Vagina (tissue), 2 donors: ENCODE measurements at regions not wholly inside any gene's neighbourhood (a gene's known extent, or its start where the extent isn't known, plus 50 kb on each side); places are given as distances from the start of the nearest gene placed in this dataset.

Source experiments
- DNase-seq, 2 donors: peaks; one replicate each; pipeline ENCODE4 v3.0.0-alpha.2; 2017; ENCODE audit errors: extremely low spot score in 2 of 2
- H3K27ac ChIP-seq: fragments of 200-600 bp; sonication (generic); one replicate; pipeline ENCODE4 v1.5.1; 2019
- H3K27me3 ChIP-seq: fragments of 200-600 bp; sonication (generic); one replicate; pipeline ENCODE4 v1.5.1; 2019
- H3K36me3 ChIP-seq, 2 donors: fragments of 200-600 bp; sonication (generic); one replicate each; pipeline ENCODE4 v1.5.1; 2017 to 2019
- H3K4me1 ChIP-seq: fragments of 200-600 bp; sonication (generic); one replicate; pipeline ENCODE4 v1.5.1; 2019
- H3K4me3 ChIP-seq, 2 donors: fragments of 200-600 bp; sonication (generic); 1 replicate in 1 of 2; 2 replicates in 1 of 2; pipeline ENCODE4 v1.5.1; 2016 to 2019
- H3K9me3 ChIP-seq: fragments of 200-600 bp; sonication (generic); one replicate; pipeline ENCODE4 v1.5.1; 2019
- POLR2A ChIP-seq, 2 donors: fragments of 450-650 bp; IDR thresholded peaks; one replicate each; pipeline ENCODE4 v1.6.1; 2017; ENCODE audit warnings: antibody characterized with exemption in 2 of 2, mild to moderate bottlenecking in 2 of 2, moderate library complexity in 2 of 2
- POLR2AphosphoS5 ChIP-seq, 2 donors: sonication (generic); formaldehyde crosslinking; IDR thresholded peaks; one replicate each; pipeline ENCODE4 v1.9.0; 2017; ENCODE audit warnings: antibody characterized with exemption in 2 of 2, mild to moderate bottlenecking in 2 of 2, low read depth in 1 of 2; ENCODE audit not compliant: insufficient read depth in 1 of 2
- intact Hi-C: fragments of 100-400 bp; cut with DNase I; formaldehyde crosslinking; loops from one replicate; pipeline ENCODE4 v1.15.1; 2023
- TF ChIP-seq, protein P1 (sequence below), 3 experiments: fragments of 450-650 bp in 2 of 3; fragments of 200-600 bp in 1 of 3; sonication (generic) in 1 of 3; IDR thresholded peaks; one replicate each; pipeline ENCODE4 v1.5.1; 2017 to 2019; ENCODE audit warnings: antibody characterized with exemption in 3 of 3, mild to moderate bottlenecking in 2 of 3, moderate library complexity in 2 of 3

DNA sequence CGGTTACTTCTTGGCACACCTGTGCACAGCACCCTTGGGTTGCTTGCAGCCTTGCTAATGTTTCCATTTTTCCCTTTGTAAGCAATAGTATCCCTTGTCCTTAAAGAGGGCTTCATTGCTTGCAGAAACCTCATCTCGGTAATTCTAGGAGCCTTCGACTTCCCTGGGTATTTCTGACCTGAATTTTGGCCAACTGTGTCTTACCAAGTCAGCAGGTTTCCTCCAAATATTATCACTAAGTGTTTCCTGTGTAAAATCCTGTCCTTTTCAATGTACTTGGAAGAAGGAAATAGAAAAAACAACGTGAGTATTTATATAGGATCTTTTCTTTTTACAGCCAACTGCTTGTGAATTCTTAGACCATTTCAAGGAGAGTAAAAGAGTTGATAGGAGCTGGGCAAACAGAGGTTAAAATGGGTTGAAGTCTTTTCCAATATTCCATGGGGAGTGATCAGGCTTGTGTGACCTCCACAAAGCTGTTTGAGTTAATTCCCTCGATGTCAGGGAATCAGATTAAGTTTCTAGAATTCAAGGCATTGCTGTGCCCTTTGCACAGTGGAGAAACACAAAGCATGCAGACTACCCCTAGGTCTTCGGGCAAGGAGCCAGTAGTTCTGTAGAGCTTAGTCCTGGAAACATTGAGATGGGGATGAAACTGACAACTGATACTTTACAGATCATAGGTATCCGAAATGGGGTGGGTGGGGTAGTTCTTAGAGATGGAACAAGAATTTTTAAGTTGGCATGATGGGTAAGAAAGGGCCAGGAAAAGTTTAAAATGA lies 209.9 kb downstream of the CPE start:
- DNase-seq: no peak
- TF ChIP-seq, protein P1, sequence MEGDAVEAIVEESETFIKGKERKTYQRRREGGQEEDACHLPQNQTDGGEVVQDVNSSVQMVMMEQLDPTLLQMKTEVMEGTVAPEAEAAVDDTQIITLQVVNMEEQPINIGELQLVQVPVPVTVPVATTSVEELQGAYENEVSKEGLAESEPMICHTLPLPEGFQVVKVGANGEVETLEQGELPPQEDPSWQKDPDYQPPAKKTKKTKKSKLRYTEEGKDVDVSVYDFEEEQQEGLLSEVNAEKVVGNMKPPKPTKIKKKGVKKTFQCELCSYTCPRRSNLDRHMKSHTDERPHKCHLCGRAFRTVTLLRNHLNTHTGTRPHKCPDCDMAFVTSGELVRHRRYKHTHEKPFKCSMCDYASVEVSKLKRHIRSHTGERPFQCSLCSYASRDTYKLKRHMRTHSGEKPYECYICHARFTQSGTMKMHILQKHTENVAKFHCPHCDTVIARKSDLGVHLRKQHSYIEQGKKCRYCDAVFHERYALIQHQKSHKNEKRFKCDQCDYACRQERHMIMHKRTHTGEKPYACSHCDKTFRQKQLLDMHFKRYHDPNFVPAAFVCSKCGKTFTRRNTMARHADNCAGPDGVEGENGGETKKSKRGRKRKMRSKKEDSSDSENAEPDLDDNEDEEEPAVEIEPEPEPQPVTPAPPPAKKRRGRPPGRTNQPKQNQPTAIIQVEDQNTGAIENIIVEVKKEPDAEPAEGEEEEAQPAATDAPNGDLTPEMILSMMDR (IDR thresholded peaks at IDR 0.05): no peak
- H3K36me3 ChIP-seq: no peaks in the 10 kb centered on the region
- H3K4me3 ChIP-seq: no peak overlapping the region
- no peaks in the 10 kb centered on the region for H3K27me3 ChIP-seq
- H3K27ac ChIP-seq: no peak overlapping the region
- intact Hi-C loops: no loop called here
- no peaks in the 10 kb centered on the region for H3K9me3 ChIP-seq
- H3K4me1 ChIP-seq: no peaks in the 10 kb centered on the region

DNA sequence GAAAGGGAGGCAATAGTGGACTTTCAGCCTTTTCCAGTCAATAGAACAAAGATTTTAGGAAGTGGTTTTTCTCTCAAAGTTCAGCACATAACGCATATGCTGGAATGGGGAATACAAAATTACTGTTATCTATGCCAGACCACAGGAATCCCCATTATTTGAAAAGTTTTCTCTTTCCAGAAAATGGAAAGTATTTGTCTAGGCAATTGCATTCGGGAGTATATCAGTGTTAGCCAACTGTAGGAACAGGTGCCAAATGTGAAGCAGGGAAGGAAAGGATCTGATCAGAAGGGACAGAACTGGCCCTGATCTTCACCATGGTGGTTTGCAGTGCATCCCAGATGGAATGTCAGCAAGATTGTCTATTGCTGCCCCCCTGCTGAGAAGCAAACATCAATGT lies 213.6 kb downstream of the CPE start:
- no peak for DNase-seq
- TF ChIP-seq POLR2AphosphoS5 (IDR thresholded peaks at IDR 0.05; ENCODE audit: insufficient read depth in 1 of 2, low read depth in 1 of 2): no peak
- TF ChIP-seq POLR2A (IDR thresholded peaks at IDR 0.05): no peak
- TF ChIP-seq, protein P1 (IDR thresholded peaks at IDR 0.05): no peak
- intact Hi-C loops: no loop called here

DNA sequence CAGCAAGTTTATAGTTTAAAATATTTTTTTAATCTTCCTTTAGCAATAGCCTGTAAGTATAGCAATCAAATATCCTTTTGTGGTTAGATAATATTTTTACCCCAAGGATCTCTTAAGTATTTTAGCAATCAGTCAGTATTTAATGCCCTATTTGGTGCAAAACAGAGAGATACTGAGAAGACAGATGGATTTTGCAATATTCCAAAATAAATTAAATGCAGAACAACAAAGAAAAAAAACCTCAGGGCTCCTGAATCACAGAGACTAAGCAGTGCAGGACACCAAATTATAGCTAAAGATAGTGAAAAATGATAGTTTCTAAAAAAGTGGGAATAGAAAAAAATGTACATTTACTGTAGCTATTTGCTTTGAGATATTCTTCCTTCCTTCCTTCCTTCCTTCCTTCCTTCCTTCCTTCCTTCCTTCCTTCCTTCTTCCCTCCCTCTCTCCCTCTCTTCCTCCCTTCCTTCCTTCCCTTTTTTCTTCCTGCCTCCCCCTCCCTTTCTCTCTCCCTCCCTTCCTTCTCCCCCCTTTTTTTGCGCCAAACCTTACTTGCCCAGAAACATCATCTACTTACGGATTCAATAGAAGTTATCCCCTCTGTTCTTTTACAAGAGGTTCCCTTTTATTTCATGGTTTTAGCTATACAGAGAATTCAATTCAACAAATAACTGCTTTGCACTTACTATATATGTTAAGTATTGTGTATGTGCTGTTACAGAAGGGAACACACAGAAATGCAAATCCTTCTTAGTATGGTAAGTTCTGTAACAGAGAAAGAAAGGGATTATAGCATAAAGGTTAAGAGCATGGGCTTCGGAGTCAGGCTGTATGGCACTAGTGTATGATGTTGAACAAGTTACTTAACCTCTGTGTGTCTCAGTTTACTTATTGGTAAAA lies 219.0 kb downstream of the CPE start:
- TF ChIP-seq, protein P1 (IDR thresholded peaks at IDR 0.05): no peak
- TF ChIP-seq POLR2AphosphoS5 (IDR thresholded peaks at IDR 0.05; ENCODE audit: insufficient read depth in 1 of 2, low read depth in 1 of 2): no peak
- TF ChIP-seq POLR2A (IDR thresholded peaks at IDR 0.05): no peak
- no peaks in the 10 kb centered on the region for H3K27me3 ChIP-seq
- H3K4me1 ChIP-seq: no peaks in the 10 kb centered on the region
- H3K4me3 ChIP-seq: no peak overlapping the region
- DNase-seq: no peak
- H3K27ac ChIP-seq: no peak overlapping the region
- H3K9me3 ChIP-seq: no peaks in the 10 kb centered on the region
- intact Hi-C loops: no loop called here
- H3K36me3 ChIP-seq: no peaks in the 10 kb centered on the region

More for the DNA sequence above, 213.6 kb downstream of the CPE start:
- H3K27me3 ChIP-seq: no peaks in the 10 kb centered on the region
- no peaks in the 10 kb centered on the region for H3K4me1 ChIP-seq
- no peak overlapping the region for H3K4me3 ChIP-seq
- no peaks in the 10 kb centered on the region for H3K9me3 ChIP-seq
- no peak overlapping the region for H3K27ac ChIP-seq
- H3K36me3 ChIP-seq: no peaks in the 10 kb centered on the region

DNA sequence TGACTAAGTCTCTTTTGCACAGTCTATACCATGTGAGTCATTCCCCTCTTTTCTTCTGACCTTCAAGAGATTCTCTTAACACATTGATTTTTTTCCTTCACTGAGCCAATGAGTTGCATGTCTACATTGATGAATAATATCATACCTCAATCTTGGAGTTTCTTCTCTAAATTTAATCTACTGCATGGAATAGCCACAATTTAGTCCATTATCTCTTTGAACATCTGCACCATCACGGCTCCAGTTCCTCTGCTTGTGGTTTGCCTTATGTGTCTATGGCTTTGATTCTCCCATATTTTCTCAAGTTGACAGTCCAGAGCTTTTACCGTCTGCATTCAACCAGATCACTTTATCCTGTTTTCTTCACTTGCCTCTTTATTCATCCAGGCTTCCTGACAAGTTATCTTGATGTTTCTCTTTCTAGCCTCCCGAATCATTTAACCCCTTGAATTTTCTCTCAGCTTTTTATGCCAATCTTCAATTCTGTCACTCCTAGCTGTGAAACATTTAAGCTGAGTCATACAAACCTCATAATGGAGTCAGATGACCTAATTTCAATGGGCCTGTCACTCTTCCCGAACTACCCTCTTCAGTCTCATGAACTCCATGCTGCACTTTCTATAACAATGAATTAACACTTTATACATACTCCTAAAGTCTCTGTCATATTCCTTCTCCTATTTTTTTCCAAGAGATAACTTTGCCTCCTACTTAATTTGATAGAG lies 222.3 kb downstream of the CPE start:
- Histone ChIP-seq H3K4me3 (no peak overlapping the region), H3K27me3 (no peaks in the 10 kb centered on the region), H3K9me3 (no peaks in the 10 kb centered on the region), H3K4me1 (no peaks in the 10 kb centered on the region), H3K36me3 (no peaks in the 10 kb centered on the region), H3K27ac (no peak overlapping the region)
- intact Hi-C loops: no loop called here
- DNase-seq: no peak
- TF ChIP-seq POLR2AphosphoS5 (IDR thresholded peaks at IDR 0.05; ENCODE audit: insufficient read depth in 1 of 2, low read depth in 1 of 2): no peak
- TF ChIP-seq, protein P1 (IDR thresholded peaks at IDR 0.05): no peak
- no peak for TF ChIP-seq POLR2A (IDR thresholded peaks at IDR 0.05)
